Rectal smooth muscle tissue (tissue), 1 donor: ENCODE measurements at regions not wholly inside any gene's neighbourhood (a gene's known extent, or its start where the extent isn't known, plus 50 kb on each side); places are given as distances from the start of the nearest gene placed in this dataset.
"Not testable (repeated sequence)": the region's sequence is repeated elsewhere in the genome, so short reads cannot be mapped to it uniquely, and the experiment has no call there.

Experiments
- H3K27ac ChIP-seq: one replicate; pipeline ENCODE4 v1.7.0; 2013; ENCODE audit warnings: low read depth, low read length, inconsistent platforms
- H3K27me3 ChIP-seq: one replicate; pipeline ENCODE4 v1.7.0; 2013; ENCODE audit warnings: low read length; ENCODE audit not compliant: control insufficient read depth, insufficient read depth
- H3K36me3 ChIP-seq: one replicate; pipeline ENCODE4 v1.7.0; 2013; ENCODE audit warnings: low read length; ENCODE audit not compliant: control insufficient read depth, insufficient read depth
- H3K4me1 ChIP-seq: one replicate; pipeline ENCODE4 v1.7.0; 2013; ENCODE audit warnings: low read length; ENCODE audit not compliant: control insufficient read depth, insufficient read depth
- H3K4me3 ChIP-seq: one replicate; pipeline ENCODE4 v1.7.0; 2013; ENCODE audit warnings: low read length
- H3K9ac ChIP-seq: one replicate; pipeline ENCODE4 v1.7.0; 2013; ENCODE audit warnings: low read length

DNA sequence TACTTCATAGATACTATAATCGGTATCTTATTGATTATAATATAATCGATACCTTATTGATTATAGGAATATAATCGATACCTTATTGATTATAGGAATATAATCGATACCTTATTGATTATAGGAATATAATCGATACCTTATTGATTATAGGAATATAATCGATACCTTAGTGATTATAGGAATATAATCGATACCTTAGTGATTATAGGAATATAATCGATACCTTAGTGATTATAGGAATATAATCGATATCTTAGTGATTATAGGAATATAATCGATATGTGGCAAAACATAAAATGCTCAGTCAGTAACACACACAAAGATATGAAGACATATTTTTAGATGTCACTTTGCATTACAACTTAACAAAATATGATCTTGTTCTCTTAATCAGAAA lies 703.8 kb downstream of the TLE1 start:
- H3K27me3 ChIP-seq, H3K36me3 ChIP-seq, H3K4me1 ChIP-seq, H3K4me3 ChIP-seq, H3K9ac ChIP-seq, H3K27ac ChIP-seq: not testable (repeated sequence)

GRCh38 chr9:80976403-80976802 lies 712.9 kb downstream of the TLE1 start:
- no peaks in the 10 kb centered on the region for H3K36me3 ChIP-seq
- no peak overlapping the region for H3K4me3 ChIP-seq
- H3K4me1 ChIP-seq, result no peaks in the 10 kb centered on the region
- no peak overlapping the region for H3K9ac ChIP-seq
- H3K27ac ChIP-seq, result no peak overlapping the region
- H3K27me3 ChIP-seq, result no peaks in the 10 kb centered on the region

- not testable (repeated sequence) for H3K4me1 ChIP-seq, H3K36me3 ChIP-seq, H3K4me3 ChIP-seq, H3K27ac ChIP-seq, H3K27me3 ChIP-seq, H3K9ac ChIP-seq
Measured at GRCh38 chr9:80970377-80970776, 719.0 kb downstream of the TLE1 start.

- H3K27me3 ChIP-seq, result no peaks in the 10 kb centered on the region
- H3K4me1 ChIP-seq, result no peaks in the 10 kb centered on the region
- no peaks in the 10 kb centered on the region for H3K36me3 ChIP-seq
- no peak overlapping the region for H3K27ac ChIP-seq
- H3K4me3 ChIP-seq, result no peak overlapping the region
- H3K9ac ChIP-seq, result no peak overlapping the region
Measured at GRCh38 chr9:80968611-80969010, 720.7 kb downstream of the TLE1 start.

- Histone ChIP-seq H3K27me3 (no peaks in the 10 kb centered on the region), H3K9ac (no peak overlapping the region), H3K4me3 (no peak overlapping the region), H3K27ac (no peak overlapping the region), H3K4me1 (no peaks in the 10 kb centered on the region), H3K36me3 (no peaks in the 10 kb centered on the region)
Measured at GRCh38 chr9:80964914-80965313, 724.4 kb downstream of the TLE1 start.

DNA sequence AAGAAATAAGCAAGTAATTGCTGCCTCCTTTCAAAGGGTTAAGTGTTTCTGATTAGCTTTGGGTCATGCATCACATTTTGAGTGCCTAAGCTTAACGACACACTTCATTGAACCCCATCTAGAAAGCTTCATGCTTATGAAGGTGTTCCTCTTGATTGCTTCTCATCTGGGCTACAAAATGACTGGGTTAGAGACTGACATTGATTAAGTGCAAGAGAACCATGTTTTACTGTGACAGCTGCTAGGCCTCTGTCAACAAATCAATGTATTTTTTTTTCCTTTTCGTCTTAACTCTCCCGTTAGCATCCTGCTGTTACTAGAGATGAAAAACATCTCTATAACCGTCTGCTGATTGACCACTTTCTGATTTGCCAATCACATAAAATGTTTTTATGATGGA lies 725.0 kb downstream of the TLE1 start:
- Histone ChIP-seq H3K9ac (no peak overlapping the region), H3K36me3 (no peaks in the 10 kb centered on the region), H3K27me3 (no peaks in the 10 kb centered on the region), H3K4me1 (no peaks in the 10 kb centered on the region), H3K4me3 (no peak overlapping the region), H3K27ac (no peak overlapping the region)

GRCh38 chr9:80957801-80958200 lies 731.5 kb downstream of the TLE1 start:
- H3K4me1 ChIP-seq, result no peaks in the 10 kb centered on the region
- H3K27ac ChIP-seq, result no peak overlapping the region
- no peaks in the 10 kb centered on the region for H3K36me3 ChIP-seq
- no peaks in the 10 kb centered on the region for H3K27me3 ChIP-seq
- no peak overlapping the region for H3K9ac ChIP-seq
- H3K4me3 ChIP-seq, result no peak overlapping the region

DNA sequence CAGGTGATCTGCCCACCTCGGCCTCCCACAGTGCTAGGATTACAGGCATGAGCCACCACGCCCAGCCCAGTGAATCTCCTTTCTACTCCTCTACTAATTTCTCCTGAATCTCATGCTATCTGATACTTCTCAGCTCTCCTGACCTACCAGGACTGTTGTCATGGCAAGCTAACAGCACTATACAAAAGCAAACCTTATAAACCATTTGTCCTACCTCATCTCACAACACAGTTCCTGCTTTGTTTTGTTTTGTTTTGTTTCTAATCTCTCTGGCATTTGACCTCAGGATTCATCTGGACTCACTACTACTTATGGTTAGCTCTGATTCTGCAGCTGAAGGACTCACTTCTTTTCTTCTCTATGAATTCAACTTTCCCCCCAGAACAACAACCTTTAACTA lies 734.8 kb downstream of the TLE1 start:
- no peaks in the 10 kb centered on the region for H3K27me3 ChIP-seq
- no peak overlapping the region for H3K4me3 ChIP-seq
- H3K4me1 ChIP-seq, result no peaks in the 10 kb centered on the region
- H3K36me3 ChIP-seq, result no peaks in the 10 kb centered on the region
- H3K9ac ChIP-seq, result no peak overlapping the region
- H3K27ac ChIP-seq, result no peak overlapping the region

DNA sequence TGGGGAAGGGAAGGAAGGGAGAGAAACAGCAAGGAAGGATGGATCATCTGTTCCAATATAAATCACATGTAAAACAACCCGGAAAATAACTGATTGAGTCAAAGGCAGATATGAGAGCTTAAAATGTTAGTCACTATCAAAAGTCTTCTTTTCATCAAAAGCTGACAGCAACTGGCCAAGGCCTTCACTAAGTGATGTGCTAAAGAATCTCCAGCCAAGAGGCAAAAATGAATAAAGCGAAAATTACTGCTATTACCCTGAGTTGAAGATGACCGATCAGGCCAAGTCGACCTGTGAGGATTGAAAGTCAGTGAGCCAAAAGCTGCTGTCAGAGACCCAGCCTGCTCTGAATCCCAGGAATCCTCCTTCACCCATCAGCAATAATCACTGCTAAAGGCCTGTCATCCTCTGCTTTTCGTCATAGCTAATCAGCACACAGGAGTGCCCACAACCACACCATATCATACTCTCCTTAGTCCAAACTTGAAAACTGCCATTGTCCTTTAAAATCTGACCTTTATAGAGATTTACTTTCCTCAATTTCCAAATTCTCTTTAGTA lies 736.9 kb downstream of the TLE1 start:
- Histone ChIP-seq H3K9ac (no peak overlapping the region), H3K27me3 (no peaks in the 10 kb centered on the region), H3K4me3 (no peak overlapping the region), H3K36me3 (no peaks in the 10 kb centered on the region), H3K4me1 (peaks cover 7% of the 10 kb centered on the region), H3K27ac (no peak overlapping the region)

- Histone ChIP-seq H3K36me3 (no peaks in the 10 kb centered on the region), H3K4me1 (peaks cover 7% of the 10 kb centered on the region), H3K9ac (no peak overlapping the region), H3K27ac (no peak overlapping the region), H3K27me3 (no peaks in the 10 kb centered on the region), H3K4me3 (no peak overlapping the region)
Measured at GRCh38 chr9:80951675-80952074, 737.7 kb downstream of the TLE1 start.

- no peaks in the 10 kb centered on the region for H3K27me3 ChIP-seq
- H3K36me3 ChIP-seq, result no peaks in the 10 kb centered on the region
- H3K4me3 ChIP-seq, result no peak overlapping the region
- peaks cover 7% of the 10 kb centered on the region for H3K4me1 ChIP-seq
- no peak overlapping the region for H3K9ac ChIP-seq
- H3K27ac ChIP-seq, result no peak overlapping the region
Measured at GRCh38 chr9:80948876-80949275, 740.5 kb downstream of the TLE1 start.

- no peak overlapping the region for H3K27ac ChIP-seq
- H3K36me3 ChIP-seq, result no peaks in the 10 kb centered on the region
- H3K9ac ChIP-seq, result no peak overlapping the region
- H3K4me1 ChIP-seq, result peaks cover 7% of the 10 kb centered on the region
- H3K27me3 ChIP-seq, result no peaks in the 10 kb centered on the region
- no peak overlapping the region for H3K4me3 ChIP-seq
Measured at GRCh38 chr9:80948066-80948465, 741.3 kb downstream of the TLE1 start.

DNA sequence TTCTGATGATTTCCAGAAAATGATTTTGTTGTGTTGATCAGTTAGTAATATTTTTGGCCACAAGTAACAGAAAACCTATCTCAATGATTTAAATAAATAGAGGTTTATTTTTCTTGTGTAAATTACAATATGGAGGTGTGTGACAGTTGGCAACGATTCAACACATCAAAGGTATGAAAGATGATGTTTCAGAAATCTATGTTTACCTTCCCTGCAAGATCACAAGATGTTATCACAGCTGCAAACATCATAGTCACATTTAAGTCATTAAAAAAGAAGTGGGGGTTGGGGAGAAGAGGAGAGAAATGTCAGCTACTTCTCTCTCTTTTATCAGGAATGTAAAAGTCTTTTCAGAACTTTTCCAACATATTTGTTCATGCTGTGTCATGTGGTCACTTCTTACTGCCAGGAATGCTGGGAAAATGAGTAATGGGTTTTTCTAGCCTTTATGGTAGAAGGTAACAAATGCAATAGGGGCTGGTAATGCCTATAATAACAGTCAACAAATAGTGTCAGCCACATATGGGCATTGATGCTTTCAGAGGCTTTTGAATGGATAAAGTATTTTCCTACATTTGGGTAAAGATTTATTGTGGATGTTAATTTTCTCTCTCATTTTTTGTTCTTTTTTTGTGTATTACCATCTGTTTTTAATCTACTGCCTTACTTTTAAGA lies 742.7 kb downstream of the TLE1 start:
- H3K9ac ChIP-seq, result no peak overlapping the region
- H3K36me3 ChIP-seq, result no peaks in the 10 kb centered on the region
- no peak overlapping the region for H3K4me3 ChIP-seq
- no peak overlapping the region for H3K27ac ChIP-seq
- peaks cover 7% of the 10 kb centered on the region for H3K4me1 ChIP-seq
- H3K27me3 ChIP-seq, result no peaks in the 10 kb centered on the region
